ENCODE measurements at regions not wholly inside any gene's neighbourhood (a gene's known extent, or its start where the extent isn't known, plus 50 kb on each side); places are given as distances from the start of the nearest gene placed in this dataset.

DNA sequence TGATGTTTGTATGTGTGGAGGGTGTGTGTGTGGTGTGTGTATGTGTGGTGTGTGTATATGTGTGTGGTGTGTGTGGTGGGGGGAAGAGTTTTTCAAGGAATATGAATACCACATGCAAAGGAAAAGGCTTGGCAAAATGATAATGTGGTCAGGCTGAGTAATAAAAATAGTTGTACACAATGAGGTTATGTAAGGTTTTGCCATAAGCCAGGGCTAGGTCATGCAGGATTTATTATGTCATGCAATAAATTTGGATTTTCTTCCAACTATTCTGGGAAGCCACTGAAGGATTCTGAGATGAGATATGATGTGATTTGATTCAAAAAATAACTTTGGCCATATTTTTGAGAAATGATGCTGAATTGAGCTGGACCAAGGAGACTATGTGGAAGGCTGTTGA is 1191.6 kb upstream of the SEL1L start:
- peaks cover 7% of the 10 kb centered on the region for H3K4me1 ChIP-seq
- no peaks in the 10 kb centered on the region for H3K36me3 ChIP-seq
- no peak overlapping the region for H3K4me3 ChIP-seq
- DNase-seq (ENCODE audit: extremely low spot score in 2 of 2) = no peak
- no peak for TF ChIP-seq POLR2A (IDR thresholded peaks at IDR 0.05)
- TF ChIP-seq CTCF (IDR thresholded peaks at IDR 0.05) = no peak
- TF ChIP-seq POLR2AphosphoS5 (IDR thresholded peaks at IDR 0.05; ENCODE audit: insufficient read depth in 1 of 2, low read depth in 1 of 2) = no peak
- H3K9me3 ChIP-seq = no peaks in the 10 kb centered on the region
- intact Hi-C loops (cut with DNase I) = no loop called here
- no peaks in the 10 kb centered on the region for H3K27me3 ChIP-seq
- no peak overlapping the region for H3K27ac ChIP-seq

GRCh38 chr14:82731526-82731925 is 1197.9 kb upstream of the SEL1L start:
- no peak overlapping the region for H3K4me3 ChIP-seq
- no peaks in the 10 kb centered on the region for H3K9me3 ChIP-seq
- intact Hi-C loops (cut with DNase I) = no loop called here
- no peaks in the 10 kb centered on the region for H3K27me3 ChIP-seq
- DNase-seq (ENCODE audit: extremely low spot score in 2 of 2) = no peak
- H3K4me1 ChIP-seq = no peaks in the 10 kb centered on the region
- TF ChIP-seq POLR2AphosphoS5 (IDR thresholded peaks at IDR 0.05; ENCODE audit: insufficient read depth in 1 of 2, low read depth in 1 of 2) (no peak), CTCF (IDR thresholded peaks at IDR 0.05) (no peak), POLR2A (IDR thresholded peaks at IDR 0.05) (no peak)
- no peak overlapping the region for H3K27ac ChIP-seq
- no peaks in the 10 kb centered on the region for H3K36me3 ChIP-seq

- Histone ChIP-seq H3K4me3 (no peak overlapping the region), H3K9me3 (no peaks in the 10 kb centered on the region), H3K27me3 (no peaks in the 10 kb centered on the region), H3K36me3 (no peaks in the 10 kb centered on the region), H3K4me1 (no peaks in the 10 kb centered on the region), H3K27ac (no peak overlapping the region)
- DNase-seq (ENCODE audit: extremely low spot score in 2 of 2) = no peak
- intact Hi-C loops (cut with DNase I) = no loop called here
- TF ChIP-seq CTCF (IDR thresholded peaks at IDR 0.05) = no peak
- no peak for TF ChIP-seq POLR2A (IDR thresholded peaks at IDR 0.05)
- TF ChIP-seq POLR2AphosphoS5 (IDR thresholded peaks at IDR 0.05; ENCODE audit: insufficient read depth in 1 of 2, low read depth in 1 of 2) = no peak
Observed at GRCh38 chr14:82740547-82740946, 1206.9 kb upstream of the SEL1L start.

DNA sequence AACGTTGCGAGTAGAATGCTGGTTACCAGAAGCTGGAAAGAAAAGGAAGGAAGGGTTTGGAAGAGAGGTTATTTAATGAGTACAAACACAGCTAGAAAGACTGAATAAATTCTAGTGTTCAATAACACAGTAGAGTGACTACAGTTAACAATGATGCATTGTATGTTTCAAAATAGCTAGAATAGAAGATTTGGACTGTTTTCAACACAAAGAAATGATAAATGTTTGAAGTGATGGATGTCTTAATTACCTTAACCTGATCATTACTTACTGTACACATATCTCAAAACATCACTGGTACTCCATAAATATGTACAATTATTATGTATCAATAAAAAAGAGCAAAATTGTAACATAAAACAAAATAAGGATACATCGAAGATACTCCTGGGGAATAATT is 1221.8 kb upstream of the SEL1L start:
- intact Hi-C loops (cut with DNase I) = no loop called here
- H3K36me3 ChIP-seq = no peaks in the 10 kb centered on the region
- H3K4me3 ChIP-seq = no peak overlapping the region
- H3K4me1 ChIP-seq = no peaks in the 10 kb centered on the region
- no peaks in the 10 kb centered on the region for H3K27me3 ChIP-seq
- H3K9me3 ChIP-seq = no peaks in the 10 kb centered on the region
- no peak for DNase-seq (ENCODE audit: extremely low spot score in 2 of 2)
- H3K27ac ChIP-seq = no peak overlapping the region
- TF ChIP-seq CTCF (IDR thresholded peaks at IDR 0.05) (no peak), POLR2AphosphoS5 (IDR thresholded peaks at IDR 0.05; ENCODE audit: insufficient read depth in 1 of 2, low read depth in 1 of 2) (no peak), POLR2A (IDR thresholded peaks at IDR 0.05) (no peak)

- Histone ChIP-seq H3K36me3 (no peaks in the 10 kb centered on the region), H3K9me3 (no peaks in the 10 kb centered on the region), H3K27me3 (no peaks in the 10 kb centered on the region), H3K4me3 (no peak overlapping the region), H3K27ac (no peak overlapping the region), H3K4me1 (no peaks in the 10 kb centered on the region)
- DNase-seq (ENCODE audit: extremely low spot score in 2 of 2) = no peak
- intact Hi-C loops (cut with DNase I) = no loop called here
- TF ChIP-seq POLR2A (IDR thresholded peaks at IDR 0.05) = no peak
- TF ChIP-seq CTCF (IDR thresholded peaks at IDR 0.05) = no peak
- TF ChIP-seq POLR2AphosphoS5 (IDR thresholded peaks at IDR 0.05; ENCODE audit: insufficient read depth in 1 of 2, low read depth in 1 of 2) = no peak
Observed at GRCh38 chr14:82755923-82756322, 1222.3 kb upstream of the SEL1L start.

All from vagina (tissue), 2 donors.